Osteoblast (primary cell): ENCODE measurements at regions not wholly inside any gene's neighbourhood (a gene's known extent, or its start where the extent isn't known, plus 50 kb on each side); places are given as distances from the start of the nearest gene placed in this dataset.

ENCODE experiments used
- DNase-seq: peaks from one replicate; pipeline ENCODE4 v3.0.0; 2011; ENCODE audit warnings: low spot score, mixed read lengths; ENCODE audit not compliant: insufficient read length; ENCODE audit errors: missing footprints
- H2AFZ ChIP-seq: 2 replicates; pipeline ENCODE4 v1.6.0; 2011; ENCODE audit warnings: mild to moderate bottlenecking, low read length
- H3K27ac ChIP-seq: 2 replicates; pipeline ENCODE4 v1.5.1; 2011; ENCODE audit warnings: mild to moderate bottlenecking, low read depth, low read length, moderate library complexity
- H3K27me3 ChIP-seq: 2 replicates; pipeline ENCODE4 v1.6.0; 2012; ENCODE audit warnings: mild to moderate bottlenecking, control low read depth, inconsistent platforms, low read length, moderate library complexity; ENCODE audit not compliant: insufficient read depth
- H3K36me3 ChIP-seq: 2 replicates; pipeline ENCODE4 v1.5.1; 2011; ENCODE audit warnings: mild to moderate bottlenecking, low read length, control low read depth, moderate library complexity; ENCODE audit not compliant: insufficient read depth
- H3K4me1 ChIP-seq: 2 replicates; pipeline ENCODE4 v1.5.1; 2011; ENCODE audit warnings: mild to moderate bottlenecking, low read length, control low read depth, moderate library complexity; ENCODE audit not compliant: insufficient read depth
- H3K4me2 ChIP-seq: 2 replicates; pipeline ENCODE4 v1.6.0; 2011; ENCODE audit warnings: mild to moderate bottlenecking, low read length; ENCODE audit not compliant: insufficient read depth
- H3K4me3 ChIP-seq: fragments of 200-600 bp; sonication (generic); 3 replicates; pipeline ENCODE4 v1.5.1; 2012; ENCODE audit warnings: mild to moderate bottlenecking, low read length, inconsistent platforms; ENCODE audit not compliant: insufficient read depth
- H3K79me2 ChIP-seq: 2 replicates; pipeline ENCODE4 v1.6.0; 2012; ENCODE audit warnings: mild to moderate bottlenecking, low read length, control low read depth, inconsistent platforms; ENCODE audit not compliant: insufficient read depth
- H3K9me3 ChIP-seq: 2 replicates; pipeline ENCODE4 v1.5.1; 2011; ENCODE audit warnings: low read depth, low read length, control low read depth
- H4K20me1 ChIP-seq: 2 replicates; pipeline ENCODE4 v1.6.0; 2012; ENCODE audit warnings: mild to moderate bottlenecking, low read length, control low read depth; ENCODE audit not compliant: insufficient read depth
- TF ChIP-seq, protein P1 (sequence below): IDR thresholded peaks from 2 replicates; pipeline ENCODE4 v1.5.1; 2011; ENCODE audit warnings: mild to moderate bottlenecking, low read depth, low read length, moderate library complexity; ENCODE audit errors: extremely low read depth

DNA sequence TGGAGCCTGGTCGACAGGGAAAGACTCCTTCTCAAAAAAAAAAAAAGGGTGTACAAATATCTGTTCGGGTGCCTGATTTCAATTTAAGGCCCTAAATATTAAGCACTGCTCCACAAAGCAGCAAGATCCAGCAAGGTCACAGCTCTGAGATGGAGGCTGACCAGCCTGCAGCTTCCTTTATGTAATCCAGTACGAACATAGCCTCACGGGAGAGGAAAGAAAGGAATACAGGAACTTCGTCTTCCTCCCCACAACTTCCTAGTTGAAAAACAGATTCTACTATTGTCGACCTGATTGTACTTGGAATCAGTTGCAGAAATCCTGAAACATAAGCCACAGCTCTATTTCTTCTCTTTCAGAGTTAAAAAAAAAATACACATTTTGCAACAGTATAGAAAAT is 53.5 kb upstream of the TBC1D9 start:
- TF ChIP-seq, protein P1, sequence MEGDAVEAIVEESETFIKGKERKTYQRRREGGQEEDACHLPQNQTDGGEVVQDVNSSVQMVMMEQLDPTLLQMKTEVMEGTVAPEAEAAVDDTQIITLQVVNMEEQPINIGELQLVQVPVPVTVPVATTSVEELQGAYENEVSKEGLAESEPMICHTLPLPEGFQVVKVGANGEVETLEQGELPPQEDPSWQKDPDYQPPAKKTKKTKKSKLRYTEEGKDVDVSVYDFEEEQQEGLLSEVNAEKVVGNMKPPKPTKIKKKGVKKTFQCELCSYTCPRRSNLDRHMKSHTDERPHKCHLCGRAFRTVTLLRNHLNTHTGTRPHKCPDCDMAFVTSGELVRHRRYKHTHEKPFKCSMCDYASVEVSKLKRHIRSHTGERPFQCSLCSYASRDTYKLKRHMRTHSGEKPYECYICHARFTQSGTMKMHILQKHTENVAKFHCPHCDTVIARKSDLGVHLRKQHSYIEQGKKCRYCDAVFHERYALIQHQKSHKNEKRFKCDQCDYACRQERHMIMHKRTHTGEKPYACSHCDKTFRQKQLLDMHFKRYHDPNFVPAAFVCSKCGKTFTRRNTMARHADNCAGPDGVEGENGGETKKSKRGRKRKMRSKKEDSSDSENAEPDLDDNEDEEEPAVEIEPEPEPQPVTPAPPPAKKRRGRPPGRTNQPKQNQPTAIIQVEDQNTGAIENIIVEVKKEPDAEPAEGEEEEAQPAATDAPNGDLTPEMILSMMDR, result no peak
- Histone ChIP-seq H3K4me1 (no peaks in the 10 kb centered on the region), H2AFZ (no peak overlapping the region), H4K20me1 (no peaks in the 10 kb centered on the region), H3K4me3 (no peak overlapping the region), H3K79me2 (no peaks in the 10 kb centered on the region), H3K36me3 (no peaks in the 10 kb centered on the region), H3K27ac (no peak overlapping the region), H3K27me3 (peaks cover 32% of the 10 kb centered on the region), H3K4me2 (no peak overlapping the region), H3K9me3 (no peaks in the 10 kb centered on the region)
- DNase-seq, result no peak

DNA sequence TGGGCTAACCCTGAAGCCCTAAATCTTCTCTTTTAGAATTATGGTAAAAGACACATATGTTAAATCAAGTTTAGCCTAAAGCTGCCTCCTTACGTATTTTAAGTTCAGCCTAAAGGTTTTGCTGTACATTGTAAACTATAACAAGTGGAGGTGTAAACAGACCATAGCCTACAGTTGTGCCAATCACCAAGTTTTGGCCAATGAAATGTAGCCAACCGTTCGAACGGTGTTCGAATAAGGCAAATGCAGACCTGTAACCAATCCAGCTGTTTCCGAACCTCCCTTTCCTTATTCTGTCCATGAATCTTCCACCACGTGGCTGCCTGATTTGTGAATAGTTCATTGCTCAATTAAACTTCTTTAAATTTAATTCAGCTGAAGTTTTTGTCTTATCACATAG is 52.1 kb upstream of the TBC1D9 start:
- Histone ChIP-seq H3K4me1 (no peaks in the 10 kb centered on the region), H2AFZ (no peak overlapping the region), H3K79me2 (no peaks in the 10 kb centered on the region), H3K36me3 (no peaks in the 10 kb centered on the region), H3K4me3 (no peak overlapping the region), H3K4me2 (no peak overlapping the region), H3K27me3 (peaks cover 29% of the 10 kb centered on the region), H3K27ac (no peak overlapping the region), H3K9me3 (no peaks in the 10 kb centered on the region), H4K20me1 (no peaks in the 10 kb centered on the region)
- no peak for DNase-seq
- TF ChIP-seq, protein P1, result no peak

DNA sequence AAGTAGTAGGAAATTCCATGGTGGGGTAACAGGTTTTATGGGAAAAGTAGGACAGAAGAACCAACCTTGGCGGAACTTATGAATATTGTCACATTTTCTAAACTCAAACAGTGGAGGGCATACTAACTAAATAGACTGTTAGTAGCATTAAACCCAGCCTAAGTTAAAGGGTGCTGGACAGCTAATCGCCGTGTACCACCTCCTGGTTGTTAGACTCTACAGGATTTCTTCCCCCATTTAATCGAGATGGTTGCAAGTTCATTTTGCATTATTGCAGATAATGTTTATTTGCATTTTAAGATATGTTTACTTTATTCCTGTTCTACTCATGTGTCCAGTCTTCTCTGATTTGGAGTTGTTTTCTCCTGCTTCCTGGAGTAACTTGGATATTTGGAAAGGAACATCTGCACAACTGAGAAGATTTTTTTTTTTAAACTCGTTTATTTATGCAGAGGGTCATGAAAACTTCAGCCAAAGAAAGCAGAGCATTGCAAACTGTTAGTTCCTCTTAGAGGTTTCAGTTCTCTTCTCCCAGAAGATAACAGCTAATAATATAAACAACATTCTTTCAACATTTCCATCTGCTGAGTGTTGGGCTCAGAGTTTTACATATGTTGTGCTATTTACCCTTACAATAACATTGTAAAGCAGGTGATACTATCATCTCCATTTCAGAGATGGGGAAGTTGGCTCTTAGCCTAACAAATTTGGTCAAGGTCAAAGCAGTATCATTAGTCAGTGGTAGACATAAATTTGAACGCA is 51.5 kb upstream of the TBC1D9 start:
- H3K4me2 ChIP-seq, result no peak overlapping the region
- no peaks in the 10 kb centered on the region for H3K9me3 ChIP-seq
- TF ChIP-seq, protein P1, result no peak
- peak; percentile 47 for DNase-seq
- H3K4me3 ChIP-seq, result no peak overlapping the region
- H3K4me1 ChIP-seq, result no peaks in the 10 kb centered on the region
- H3K36me3 ChIP-seq, result no peaks in the 10 kb centered on the region
- no peaks in the 10 kb centered on the region for H4K20me1 ChIP-seq
- H3K79me2 ChIP-seq, result no peaks in the 10 kb centered on the region
- H3K27me3 ChIP-seq, result peaks cover 28% of the 10 kb centered on the region
- no peak overlapping the region for H3K27ac ChIP-seq
- H2AFZ ChIP-seq, result no peak overlapping the region

DNA sequence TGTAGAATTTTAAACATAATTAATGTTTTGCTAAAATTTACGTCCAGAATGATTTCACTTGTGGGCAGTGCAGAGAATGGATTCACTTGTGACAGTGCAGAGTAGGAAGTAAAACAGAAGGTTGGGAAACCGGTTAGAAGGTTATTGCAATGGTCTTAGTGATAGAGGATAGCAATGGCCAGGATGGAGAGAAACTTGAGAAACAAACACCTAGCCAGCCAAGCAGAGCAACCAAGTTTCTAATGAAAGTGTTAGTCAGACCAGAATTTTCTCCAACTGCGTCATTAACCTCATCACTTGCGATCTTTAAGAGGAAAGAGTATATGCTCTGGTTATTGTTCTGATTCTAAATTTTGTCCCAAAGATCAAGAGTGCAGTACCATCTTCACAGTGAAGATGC is 50.0 kb upstream of the TBC1D9 start:
- TF ChIP-seq, protein P1, result no peak
- no peaks in the 10 kb centered on the region for H3K9me3 ChIP-seq
- no peak overlapping the region for H3K4me3 ChIP-seq
- no peak overlapping the region for H3K27ac ChIP-seq
- no peaks in the 10 kb centered on the region for H4K20me1 ChIP-seq
- H2AFZ ChIP-seq, result no peak overlapping the region
- H3K4me2 ChIP-seq, result no peak overlapping the region
- H3K79me2 ChIP-seq, result no peaks in the 10 kb centered on the region
- no peaks in the 10 kb centered on the region for H3K36me3 ChIP-seq
- H3K27me3 ChIP-seq, result peaks cover 17% of the 10 kb centered on the region
- no peak for DNase-seq
- no peaks in the 10 kb centered on the region for H3K4me1 ChIP-seq
